M059J (cell line): ENCODE measurements at regions not wholly inside any gene's neighbourhood (a gene's known extent, or its start where the extent isn't known, plus 50 kb on each side); places are given as distances from the start of the nearest gene placed in this dataset.

Experiments used
- DNase-seq: peaks from one replicate; pipeline ENCODE4 v3.0.0-alpha.2; 2012; ENCODE audit warnings: low read depth

- peak; percentile 77 for DNase-seq
Measured at GRCh38 chr15:98025237-98025636, 64.7 kb downstream of the ARRDC4 start.

- DNase-seq: no peak
Measured at GRCh38 chr15:98034731-98035130, 74.2 kb downstream of the ARRDC4 start.

GRCh38 chr15:98035134-98035533 is 74.6 kb downstream of the ARRDC4 start:
- DNase-seq: no peak

- DNase-seq: peak; percentile 20
Measured at GRCh38 chr15:98035577-98036010, 75.1 kb downstream of the ARRDC4 start.

- no peak for DNase-seq
Measured at GRCh38 chr15:98039596-98039995, 79.1 kb downstream of the ARRDC4 start.

GRCh38 chr15:98040146-98040545 is 79.6 kb downstream of the ARRDC4 start:
- DNase-seq: no peak

GRCh38 chr15:98043160-98044014 is 82.9 kb downstream of the ARRDC4 start:
- no peak for DNase-seq

GRCh38 chr15:98051734-98052133 is 91.2 kb downstream of the ARRDC4 start:
- no peak for DNase-seq

GRCh38 chr15:98057453-98057852 is 97.0 kb downstream of the ARRDC4 start:
- no peak for DNase-seq

GRCh38 chr15:98062869-98063268 is 102.4 kb downstream of the ARRDC4 start:
- DNase-seq: no peak

- DNase-seq: no peak
Measured at GRCh38 chr15:98063315-98063714, 102.8 kb downstream of the ARRDC4 start.

GRCh38 chr15:98063871-98064270 is 103.4 kb downstream of the ARRDC4 start:
- DNase-seq: no peak

- peak; percentile 56 for DNase-seq
Measured at GRCh38 chr15:98067339-98067738, 106.8 kb downstream of the ARRDC4 start.

GRCh38 chr15:98069256-98069655 is 108.8 kb downstream of the ARRDC4 start:
- DNase-seq: peak; percentile 30

- DNase-seq: peak; percentile 71
Measured at GRCh38 chr15:98070137-98070536, 109.6 kb downstream of the ARRDC4 start.

GRCh38 chr15:98071786-98072185 is 111.3 kb downstream of the ARRDC4 start:
- no peak for DNase-seq

GRCh38 chr15:98075441-98075840 is 114.9 kb downstream of the ARRDC4 start:
- no peak for DNase-seq

GRCh38 chr15:98076021-98076816 is 115.7 kb downstream of the ARRDC4 start:
- no peak for DNase-seq

- no peak for DNase-seq
Measured at GRCh38 chr15:98077186-98077585, 116.7 kb downstream of the ARRDC4 start.

- DNase-seq: no peak
Measured at GRCh38 chr15:98080791-98081190, 120.3 kb downstream of the ARRDC4 start.

GRCh38 chr15:98083203-98083910 is 122.9 kb downstream of the ARRDC4 start:
- peak; percentile 35 for DNase-seq

GRCh38 chr15:98085003-98085639 is 124.6 kb downstream of the ARRDC4 start:
- peak; percentile 73 for DNase-seq
